ENCODE measurements at regions not wholly inside any gene's neighbourhood (a gene's known extent, or its start where the extent isn't known, plus 50 kb on each side); places are given as distances from the start of the nearest gene placed in this dataset.

- H3K9me3 ChIP-seq (replicated peaks in 1 of 2; ENCODE audit: control insufficient read depth in 2 of 2, insufficient read depth in 1 of 2, low read depth in 1 of 2, low read length in 2 of 2): peaks cover 0 to 3% of the 10 kb centered on the region in 2 donors
- peaks cover 0 to 6% (median 3%) of the 10 kb centered on the region in 3 experiments for H3K27me3 ChIP-seq (ENCODE audit: control insufficient read depth in 3 of 3, insufficient read depth in 3 of 3, low read depth in 1 of 3, low read length in 3 of 3)
- no peak overlapping the region for H3K4me3 ChIP-seq (ENCODE audit: low read length in 2 of 2)
- no peak overlapping the region for H2BK120ac ChIP-seq (ENCODE audit: low read depth, low read length)
- H3K4me1 ChIP-seq (ENCODE audit: control insufficient read depth in 2 of 2, insufficient read depth in 1 of 2, low read depth in 1 of 2, low read length in 2 of 2): peaks cover 0 to 3% of the 10 kb centered on the region in 2 donors
- H3K36me3 ChIP-seq (replicated peaks in 1 of 2; ENCODE audit: control insufficient read depth in 2 of 2, insufficient read depth in 2 of 2, low read length in 2 of 2): no peaks in the 10 kb centered on the region
- no peak overlapping the region for H2AK5ac ChIP-seq (ENCODE audit: low read depth, low read length)
- no peak overlapping the region for H3K9ac ChIP-seq (ENCODE audit: low read depth, low read length, poor library complexity)
- H2AFZ ChIP-seq (ENCODE audit: low read length): no peak overlapping the region
- no peak overlapping the region for H3K4ac ChIP-seq (ENCODE audit: low read length)
- no peak overlapping the region for H3K23ac ChIP-seq (ENCODE audit: low read depth, low read length, poor library complexity)
- no peaks in the 10 kb centered on the region for H3K79me1 ChIP-seq (ENCODE audit: low read depth, low read length)
- peak overlapping the region; percentile 40 for H2BK15ac ChIP-seq (ENCODE audit: low read length)
- H2BK5ac ChIP-seq (ENCODE audit: low read length): no peak overlapping the region
- H3K18ac ChIP-seq (ENCODE audit: low read length): peak overlapping the region; percentile 33
- H3K4me2 ChIP-seq (ENCODE audit: insufficient read depth, low read length, poor library complexity, severe bottlenecking): no peak overlapping the region
- no peak overlapping the region for H3K27ac ChIP-seq (replicated peaks; ENCODE audit: low read length)
- no peak for DNase-seq (ENCODE audit: low spot score)
- no CpG with 5 or more reads among the region's 11 CpGs for WGBS, 2 donors (ENCODE audit: extremely low coverage in 2 of 2, insufficient read length in 2 of 2, insufficient replicate concordance in 1 of 2)
- peak overlapping the region; percentile 6 for H2BK12ac ChIP-seq (ENCODE audit: low read length)
- no peak overlapping the region for H3K14ac ChIP-seq (ENCODE audit: low read length)
- H4K8ac ChIP-seq (ENCODE audit: low read depth, low read length): peak overlapping the region; percentile 24
- no peak overlapping the region for H4K91ac ChIP-seq (ENCODE audit: low read depth, low read length, poor library complexity)
Observed at GRCh38 chr6:168888102-168888501, 365.5 kb downstream of the THBS2 start.

DNA sequence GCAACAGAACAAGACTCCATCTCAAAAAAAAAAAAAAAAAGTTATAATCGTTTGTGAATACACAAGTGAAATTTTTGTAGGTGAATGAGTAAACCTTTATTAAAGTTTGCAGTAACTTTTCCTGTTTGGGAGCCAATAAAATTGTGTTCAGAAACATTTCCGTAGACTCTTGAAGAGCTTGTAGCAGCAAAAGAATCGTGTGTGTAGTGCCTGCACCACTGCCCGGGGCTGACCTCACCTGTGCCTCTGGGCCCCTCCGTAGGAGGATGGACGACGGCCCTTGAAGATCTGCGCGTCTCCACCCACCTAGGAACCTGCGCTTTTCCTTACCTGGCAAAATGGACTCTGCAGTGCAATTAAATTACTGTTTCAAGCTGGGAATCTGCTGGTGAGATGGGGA is 366.0 kb downstream of the THBS2 start:
- H4K91ac ChIP-seq (ENCODE audit: low read depth, low read length, poor library complexity): no peak overlapping the region
- H2BK120ac ChIP-seq (ENCODE audit: low read depth, low read length): no peak overlapping the region
- no peak overlapping the region for H3K4me3 ChIP-seq (ENCODE audit: low read length in 2 of 2)
- no peak overlapping the region for H3K27ac ChIP-seq (replicated peaks; ENCODE audit: low read length)
- H3K18ac ChIP-seq (ENCODE audit: low read length): no peak overlapping the region
- H3K4me1 ChIP-seq (ENCODE audit: control insufficient read depth in 2 of 2, insufficient read depth in 1 of 2, low read depth in 1 of 2, low read length in 2 of 2): peaks cover 0 to 3% of the 10 kb centered on the region in 2 donors
- peaks cover 0 to 6% (median 3%) of the 10 kb centered on the region in 3 experiments for H3K27me3 ChIP-seq (ENCODE audit: control insufficient read depth in 3 of 3, insufficient read depth in 3 of 3, low read depth in 1 of 3, low read length in 3 of 3)
- H2BK5ac ChIP-seq (ENCODE audit: low read length): no peak overlapping the region
- WGBS, 2 donors (ENCODE audit: extremely low coverage in 2 of 2, insufficient read length in 2 of 2, insufficient replicate concordance in 1 of 2): no CpG with 5 or more reads among the region's 10 CpGs
- no peak overlapping the region for H3K14ac ChIP-seq (ENCODE audit: low read length)
- H2AK5ac ChIP-seq (ENCODE audit: low read depth, low read length): no peak overlapping the region
- H4K8ac ChIP-seq (ENCODE audit: low read depth, low read length): no peak overlapping the region
- no peak overlapping the region for H2BK12ac ChIP-seq (ENCODE audit: low read length)
- H3K36me3 ChIP-seq (replicated peaks in 1 of 2; ENCODE audit: control insufficient read depth in 2 of 2, insufficient read depth in 2 of 2, low read length in 2 of 2): no peaks in the 10 kb centered on the region
- H3K4ac ChIP-seq (ENCODE audit: low read length): no peak overlapping the region
- H2AFZ ChIP-seq (ENCODE audit: low read length): no peak overlapping the region
- peaks cover 0 to 3% of the 10 kb centered on the region in 2 donors for H3K9me3 ChIP-seq (replicated peaks in 1 of 2; ENCODE audit: control insufficient read depth in 2 of 2, insufficient read depth in 1 of 2, low read depth in 1 of 2, low read length in 2 of 2)
- no peak for DNase-seq (ENCODE audit: low spot score)
- no peaks in the 10 kb centered on the region for H3K79me1 ChIP-seq (ENCODE audit: low read depth, low read length)
- H3K4me2 ChIP-seq (ENCODE audit: insufficient read depth, low read length, poor library complexity, severe bottlenecking): no peak overlapping the region
- H3K9ac ChIP-seq (ENCODE audit: low read depth, low read length, poor library complexity): no peak overlapping the region
- no peak overlapping the region for H3K23ac ChIP-seq (ENCODE audit: low read depth, low read length, poor library complexity)
- H2BK15ac ChIP-seq (ENCODE audit: low read length): no peak overlapping the region

DNA sequence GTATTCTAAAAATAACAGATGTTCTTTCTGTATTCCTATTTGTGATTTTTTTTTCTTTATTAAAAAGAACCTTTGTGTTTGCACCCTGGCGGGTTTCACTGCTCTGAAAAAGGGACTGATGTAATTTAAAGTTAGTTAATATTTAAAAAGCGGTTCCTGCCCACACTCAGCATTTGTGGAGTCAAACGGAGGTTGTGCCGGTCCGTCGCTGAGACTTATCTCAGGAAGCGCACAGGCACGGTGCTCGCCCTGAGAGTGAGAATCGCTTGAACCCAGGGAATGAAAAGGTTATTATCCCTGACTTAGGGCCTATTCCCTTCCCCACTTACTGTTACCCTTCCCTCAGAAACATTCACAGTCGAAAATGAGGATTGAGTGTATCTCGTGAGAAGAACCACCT is 366.7 kb downstream of the THBS2 start:
- Histone ChIP-seq H3K14ac (ENCODE audit: low read length) (no peak overlapping the region), H4K8ac (ENCODE audit: low read depth, low read length) (no peak overlapping the region), H2AK5ac (ENCODE audit: low read depth, low read length) (no peak overlapping the region), H3K4me3 (ENCODE audit: low read length in 2 of 2) (no peak overlapping the region), H3K4me2 (ENCODE audit: insufficient read depth, low read length, poor library complexity, severe bottlenecking) (no peak overlapping the region), H3K9me3 (replicated peaks in 1 of 2; ENCODE audit: control insufficient read depth in 2 of 2, insufficient read depth in 1 of 2, low read depth in 1 of 2, low read length in 2 of 2) (peaks cover 0 to 3% of the 10 kb centered on the region in 2 donors), H3K27me3 (ENCODE audit: control insufficient read depth in 3 of 3, insufficient read depth in 3 of 3, low read depth in 1 of 3, low read length in 3 of 3) (peaks cover 0 to 6% (median 3%) of the 10 kb centered on the region in 3 experiments), H3K27ac (replicated peaks; ENCODE audit: low read length) (no peak overlapping the region), H2BK15ac (ENCODE audit: low read length) (no peak overlapping the region), H3K23ac (ENCODE audit: low read depth, low read length, poor library complexity) (no peak overlapping the region), H3K4ac (ENCODE audit: low read length) (no peak overlapping the region), H3K9ac (ENCODE audit: low read depth, low read length, poor library complexity) (no peak overlapping the region), H3K18ac (ENCODE audit: low read length) (no peak overlapping the region), H3K4me1 (ENCODE audit: control insufficient read depth in 2 of 2, insufficient read depth in 1 of 2, low read depth in 1 of 2, low read length in 2 of 2) (peaks cover 0 to 3% of the 10 kb centered on the region in 2 donors), H2BK12ac (ENCODE audit: low read length) (no peak overlapping the region), H3K79me1 (ENCODE audit: low read depth, low read length) (no peaks in the 10 kb centered on the region), H2BK120ac (ENCODE audit: low read depth, low read length) (no peak overlapping the region), H3K36me3 (replicated peaks in 1 of 2; ENCODE audit: control insufficient read depth in 2 of 2, insufficient read depth in 2 of 2, low read length in 2 of 2) (no peaks in the 10 kb centered on the region), H4K91ac (ENCODE audit: low read depth, low read length, poor library complexity) (no peak overlapping the region), H2BK5ac (ENCODE audit: low read length) (no peak overlapping the region), H2AFZ (ENCODE audit: low read length) (no peak overlapping the region)
- no peak for DNase-seq (ENCODE audit: low spot score)
- WGBS, 2 donors (ENCODE audit: extremely low coverage in 2 of 2, insufficient read length in 2 of 2, insufficient replicate concordance in 1 of 2): no CpG with 5 or more reads among the region's 12 CpGs

GRCh38 chr6:168885751-168886742 is 367.6 kb downstream of the THBS2 start:
- no peak for DNase-seq (ENCODE audit: low spot score)

More at GRCh38 chr6:168885751-168886742, 367.6 kb downstream of the THBS2 start:
- WGBS, 2 donors (ENCODE audit: extremely low coverage in 2 of 2, insufficient read length in 2 of 2, insufficient replicate concordance in 1 of 2): no CpG with 5 or more reads among the region's 51 CpGs
- Histone ChIP-seq H3K9me3 (replicated peaks in 1 of 2; ENCODE audit: control insufficient read depth in 2 of 2, insufficient read depth in 1 of 2, low read depth in 1 of 2, low read length in 2 of 2) (peaks cover 0 to 3% of the 10 kb centered on the region in 2 donors), H2BK12ac (ENCODE audit: low read length) (no peak overlapping the region), H3K4me2 (ENCODE audit: insufficient read depth, low read length, poor library complexity, severe bottlenecking) (no peak overlapping the region), H3K27me3 (ENCODE audit: control insufficient read depth in 3 of 3, insufficient read depth in 3 of 3, low read depth in 1 of 3, low read length in 3 of 3) (peaks cover 0 to 6% (median 3%) of the 10 kb centered on the region in 3 experiments), H3K9ac (ENCODE audit: low read depth, low read length, poor library complexity) (no peak overlapping the region), H2AFZ (ENCODE audit: low read length) (no peak overlapping the region), H3K4ac (ENCODE audit: low read length) (no peak overlapping the region), H3K79me1 (ENCODE audit: low read depth, low read length) (no peaks in the 10 kb centered on the region), H4K8ac (ENCODE audit: low read depth, low read length) (no peak overlapping the region), H3K36me3 (replicated peaks in 1 of 2; ENCODE audit: control insufficient read depth in 2 of 2, insufficient read depth in 2 of 2, low read length in 2 of 2) (no peaks in the 10 kb centered on the region), H2BK5ac (ENCODE audit: low read length) (no peak overlapping the region), H3K4me1 (ENCODE audit: control insufficient read depth in 2 of 2, insufficient read depth in 1 of 2, low read depth in 1 of 2, low read length in 2 of 2) (peaks cover 0 to 1% of the 10 kb centered on the region in 2 donors), H3K14ac (ENCODE audit: low read length) (no peak overlapping the region), H3K4me3 (ENCODE audit: low read length in 2 of 2) (no peak overlapping the region), H4K91ac (ENCODE audit: low read depth, low read length, poor library complexity) (no peak overlapping the region), H3K18ac (ENCODE audit: low read length) (peak overlapping the region; percentile 45), H2BK15ac (ENCODE audit: low read length) (no peak overlapping the region), H2BK120ac (ENCODE audit: low read depth, low read length) (peak overlapping the region; percentile 12), H3K27ac (replicated peaks; ENCODE audit: low read length) (no peak overlapping the region), H3K23ac (ENCODE audit: low read depth, low read length, poor library complexity) (no peak overlapping the region), H2AK5ac (ENCODE audit: low read depth, low read length) (no peak overlapping the region)

Measured in neuronal stem cell (in vitro differentiated cells).